NCI-H446 treated with DMSO at 0.1 percent for 48 hours (cell line): ENCODE measurements at regions not wholly inside any gene's neighbourhood (a gene's known extent, or its start where the extent isn't known, plus 50 kb on each side); places are given as distances from the start of the nearest gene placed in this dataset.
A peak's percentile ranks its signal among the peaks of the same experiment; 100 is the strongest.
"Not testable (repeated sequence)": the region's sequence is repeated elsewhere in the genome, so short reads cannot be mapped to it uniquely, and the experiment has no call there.

ENCODE experiments used
- DNase-seq: peaks from one replicate; lab custom pipeline; 2025; lab: John Stamatoyannopoulos, UW

DNA sequence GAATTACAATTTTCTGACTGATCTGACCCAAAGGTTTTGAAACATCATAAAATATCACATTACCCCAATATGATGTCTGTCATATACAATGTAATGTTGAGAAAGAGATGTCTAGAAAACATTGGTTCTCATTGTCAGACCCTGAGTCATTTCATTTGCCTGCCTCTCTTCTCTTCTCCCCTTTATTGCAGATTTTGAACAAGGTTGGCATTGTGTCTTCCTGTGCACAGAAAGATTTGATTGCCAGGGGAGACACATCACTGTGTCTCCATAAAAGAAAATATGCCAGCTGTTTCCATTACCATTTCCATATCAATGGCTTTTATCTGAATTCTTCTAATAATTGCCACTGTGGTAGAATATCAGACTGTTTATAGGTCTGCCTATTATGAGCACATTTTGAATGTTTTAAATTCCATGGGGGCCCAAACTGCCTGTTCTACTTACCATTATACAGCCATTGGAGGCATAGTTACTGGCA lies 65.6 kb downstream of the IFI44 start:
- DNase-seq = no peak

GRCh38 chr1:78716186-78716585 lies 66.6 kb downstream of the IFI44 start:
- DNase-seq = peak; percentile 21

- DNase-seq = no peak
Observed at GRCh38 chr1:78718566-78718965, 68.9 kb downstream of the IFI44 start.

GRCh38 chr1:78721136-78721535 lies 71.5 kb downstream of the IFI44 start:
- DNase-seq = no peak

GRCh38 chr1:78722105-78722504 lies 72.5 kb downstream of the IFI44 start:
- no peak for DNase-seq

GRCh38 chr1:78722521-78722920 lies 72.9 kb downstream of the IFI44 start:
- DNase-seq = no peak

GRCh38 chr1:78722947-78723346 lies 73.3 kb downstream of the IFI44 start:
- no peak for DNase-seq

- DNase-seq = no peak
Observed at GRCh38 chr1:78726686-78727085, 77.1 kb downstream of the IFI44 start.

- DNase-seq = no peak
Observed at GRCh38 chr1:78728359-78728758, 78.7 kb downstream of the IFI44 start.

DNA sequence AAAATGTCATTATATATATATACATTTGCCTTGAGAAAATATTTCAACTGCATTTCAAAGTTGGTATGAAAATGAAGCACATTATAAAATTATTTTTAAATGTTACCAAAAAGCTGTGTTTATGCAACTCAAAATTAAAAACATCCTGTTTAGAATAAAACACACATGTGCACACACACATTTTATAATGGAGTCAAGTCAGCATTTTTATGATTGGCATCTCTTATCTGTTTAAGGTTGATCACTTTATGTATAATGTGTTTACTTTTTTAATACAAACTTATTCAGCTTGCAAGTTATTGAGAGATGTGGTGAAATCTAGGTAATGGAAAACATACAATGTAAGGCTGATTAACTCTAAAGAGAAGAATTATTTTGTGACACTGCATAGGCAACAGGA lies 80.4 kb downstream of the IFI44 start:
- no peak for DNase-seq

DNA sequence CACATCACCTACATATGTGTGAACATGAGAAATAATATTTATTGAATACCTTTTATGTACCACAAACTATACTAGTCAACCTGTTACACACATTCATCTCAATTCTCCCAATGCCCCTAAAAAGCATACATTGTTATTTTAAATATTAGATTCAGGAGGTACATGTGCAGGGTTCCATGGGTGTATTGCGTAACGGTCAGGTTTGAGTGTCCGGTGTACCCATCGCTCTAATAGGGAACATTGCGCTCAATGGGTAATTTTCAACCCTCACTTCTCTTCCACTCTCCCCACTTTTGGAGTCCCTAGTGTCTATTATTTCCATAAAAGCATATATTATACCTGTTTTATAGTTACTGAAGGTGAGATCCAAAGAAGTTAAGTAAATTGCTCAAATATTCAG lies 82.0 kb downstream of the IFI44 start:
- DNase-seq = no peak

DNA sequence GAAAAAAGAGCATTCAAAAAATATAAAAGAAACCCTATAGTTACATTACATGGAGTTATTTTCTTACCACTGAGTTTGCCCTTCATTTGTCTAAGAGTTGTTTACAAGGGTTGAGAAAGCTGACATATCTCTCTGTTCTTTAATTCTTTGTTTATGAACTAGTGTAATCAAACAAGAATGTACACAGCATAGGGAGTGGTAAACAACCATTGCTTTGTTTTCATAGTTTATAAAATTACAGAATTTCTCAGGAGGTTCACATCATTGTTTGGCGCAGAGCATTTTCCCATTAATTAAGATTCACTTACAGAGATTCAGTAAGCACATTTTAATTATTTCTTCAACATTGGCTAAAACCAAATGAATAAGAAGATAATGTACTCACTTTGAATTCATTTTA lies 87.6 kb downstream of the IFI44 start:
- no peak for DNase-seq

GRCh38 chr1:78743626-78744025 lies 94.0 kb downstream of the IFI44 start:
- no peak for DNase-seq

- no peak for DNase-seq
Observed at GRCh38 chr1:78745111-78745510, 95.5 kb downstream of the IFI44 start.

DNA sequence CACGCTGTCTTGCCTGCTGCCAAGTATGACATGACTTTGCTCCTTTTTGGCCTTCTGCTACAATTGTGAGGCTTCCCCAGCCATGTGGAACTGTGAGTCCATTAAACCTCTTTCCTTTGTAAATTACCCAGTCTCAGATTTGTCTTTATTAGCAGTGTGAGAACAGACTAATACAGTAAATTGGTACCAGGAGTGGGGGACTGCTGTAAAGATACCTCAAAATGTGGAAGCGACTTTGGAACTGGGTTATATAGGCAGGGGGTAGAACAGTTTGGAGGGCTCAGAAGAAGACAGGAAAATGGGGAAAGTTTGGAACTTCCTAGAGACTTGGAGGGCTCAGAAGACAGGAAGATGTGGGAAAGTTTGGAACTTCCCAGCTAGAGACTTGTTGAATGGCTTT lies 104.0 kb downstream of the IFI44 start:
- DNase-seq = not testable (repeated sequence)

DNA sequence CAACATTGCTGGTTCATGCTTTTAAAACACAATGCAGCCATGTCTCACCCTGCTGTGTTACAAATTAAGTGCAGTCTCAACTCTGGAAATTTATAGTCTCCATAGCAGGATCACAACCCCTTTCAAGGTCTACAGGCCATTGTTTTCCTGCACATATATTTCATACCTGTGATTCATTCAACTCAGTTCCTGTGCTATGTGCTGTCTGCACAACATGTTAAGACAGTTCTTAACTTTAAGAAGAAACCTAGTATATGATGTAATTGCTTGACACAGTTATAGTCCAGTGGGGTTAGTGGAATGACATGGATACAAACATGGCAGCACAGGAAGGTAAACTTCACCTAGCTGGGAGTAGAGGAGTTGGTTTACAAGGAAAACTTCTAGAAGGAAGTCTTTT lies 106.4 kb downstream of the IFI44 start:
- DNase-seq = no peak

- DNase-seq = peak; percentile 41
Observed at GRCh38 chr1:78758506-78758905, 108.9 kb downstream of the IFI44 start.

DNA sequence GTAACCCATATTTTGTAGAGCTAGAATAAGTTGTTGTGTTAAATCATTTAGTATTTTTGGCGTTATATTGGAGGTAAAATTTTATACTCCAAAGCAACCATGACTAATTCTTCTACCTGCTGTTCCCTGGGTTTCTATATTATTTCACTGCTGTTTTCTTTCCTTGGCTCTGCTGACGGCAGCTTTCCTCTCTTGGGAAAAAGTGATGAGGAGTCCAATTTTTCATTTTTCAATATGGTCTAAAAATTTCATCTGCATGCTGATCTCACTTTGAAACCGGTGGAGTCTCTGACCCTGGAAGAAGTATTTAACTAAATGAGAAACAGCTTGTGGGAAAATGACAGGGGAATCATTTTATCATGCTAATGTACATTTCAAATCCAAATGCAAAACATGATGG lies 110.2 kb downstream of the IFI44 start:
- peak; percentile 66 for DNase-seq

- DNase-seq = no peak
Observed at GRCh38 chr1:78760858-78761257, 111.2 kb downstream of the IFI44 start.

DNA sequence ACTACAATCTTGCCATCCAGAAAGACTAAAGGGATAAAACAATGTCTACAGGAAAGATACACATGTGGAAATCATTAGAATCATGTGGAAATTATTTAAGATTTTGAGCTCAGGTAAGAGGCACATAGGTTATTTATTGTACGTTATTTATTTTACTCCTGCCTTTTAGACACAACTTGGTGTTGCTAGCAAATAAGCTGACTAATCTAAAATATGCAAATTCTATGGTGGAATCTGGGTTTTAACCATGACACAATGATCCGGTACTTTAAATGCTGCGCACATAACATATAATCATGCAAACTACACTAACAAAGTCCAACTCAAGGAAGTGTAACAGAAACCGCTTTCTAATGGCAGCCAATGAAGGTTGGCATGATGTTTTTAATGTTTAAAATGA lies 112.5 kb downstream of the IFI44 start:
- DNase-seq = no peak

DNA sequence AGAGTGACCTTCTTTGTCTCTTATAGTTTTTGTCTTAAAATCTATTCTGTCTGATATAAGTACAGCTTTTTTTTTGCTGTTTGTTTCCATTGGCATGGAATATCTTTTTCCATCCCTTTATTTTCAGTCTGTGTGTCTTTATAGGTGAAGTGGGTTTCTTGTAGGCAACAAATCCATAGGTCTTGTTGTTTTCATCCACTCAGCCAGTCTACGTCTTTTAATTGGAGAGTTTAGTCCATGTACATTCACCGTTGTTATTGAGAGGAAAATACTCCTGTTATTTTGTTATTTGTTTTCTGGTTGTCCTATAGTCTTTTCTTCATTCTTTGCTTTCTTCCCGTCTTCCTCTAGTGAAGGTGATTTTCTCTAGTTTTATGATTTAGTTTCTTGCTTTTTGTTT lies 115.9 kb downstream of the IFI44 start:
- no peak for DNase-seq

- no peak for DNase-seq
Observed at GRCh38 chr1:78779831-78780230, 130.2 kb downstream of the IFI44 start.

GRCh38 chr1:78787544-78787943 lies 137.9 kb downstream of the IFI44 start:
- no peak for DNase-seq

DNA sequence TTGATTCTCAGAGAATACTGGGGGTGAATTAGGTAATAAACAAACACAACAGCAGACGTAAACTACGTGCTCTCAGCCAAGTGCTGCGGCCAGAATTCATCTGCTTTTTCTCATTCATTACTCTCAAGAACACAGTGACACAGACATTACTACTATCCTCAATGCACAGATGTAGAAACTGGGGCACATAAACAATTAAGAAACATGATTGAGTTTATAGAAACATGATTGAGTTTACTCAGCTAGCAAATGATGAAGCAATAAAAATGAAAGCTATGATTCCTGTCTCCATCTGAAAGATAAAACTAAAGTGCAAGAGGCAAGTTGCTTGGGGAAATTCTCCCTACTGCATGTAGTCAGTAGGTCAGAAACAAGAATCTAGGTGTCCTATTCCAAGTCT lies 140.5 kb downstream of the IFI44 start:
- no peak for DNase-seq

- DNase-seq = no peak
Observed at GRCh38 chr1:78792756-78793155, 143.1 kb downstream of the IFI44 start.
